ENCODE measurements at regions not wholly inside any gene's neighbourhood (a gene's known extent, or its start where the extent isn't known, plus 50 kb on each side); places are given as distances from the start of the nearest gene placed in this dataset.
A peak's percentile ranks its signal among the peaks of the same experiment; 100 is the strongest.

DNA sequence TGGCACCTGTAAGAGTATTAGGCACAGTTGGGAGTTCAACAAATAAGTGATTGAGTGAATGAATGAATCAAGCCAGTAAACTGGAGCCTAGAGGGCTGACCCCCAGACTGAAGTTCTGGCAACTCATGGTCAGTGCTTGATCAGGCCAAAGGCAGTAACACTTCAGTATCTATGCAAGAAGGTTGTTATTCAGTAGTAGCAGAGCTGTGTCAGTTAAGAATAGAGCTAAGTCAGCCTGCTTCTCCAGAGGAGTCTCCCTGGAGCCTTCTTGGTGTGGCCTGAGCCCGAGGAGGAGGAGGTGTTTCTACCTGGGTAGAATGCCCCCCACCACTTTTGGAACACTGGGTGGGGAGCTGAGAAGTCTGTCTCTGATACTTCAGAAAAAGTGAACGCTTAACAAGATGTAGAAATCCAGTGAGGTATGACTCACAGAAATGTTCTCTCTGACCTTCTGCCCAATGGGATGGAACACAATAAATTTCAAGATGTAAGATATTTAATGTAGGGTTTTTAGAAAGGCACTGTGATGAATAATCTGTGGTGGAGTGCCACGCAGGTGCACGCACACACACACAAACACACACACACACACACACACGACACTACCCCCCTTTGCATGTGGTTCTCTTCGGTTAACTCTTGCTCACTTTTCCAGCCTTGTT is 219.9 kb downstream of the HIPK3 start:
- peaks cover 100% of the 10 kb centered on the region for H3K79me2 ChIP-seq (ENCODE audit: insufficient read depth)
- TF ChIP-seq EZH2 (IDR thresholded peaks at IDR 0.05; ENCODE audit: insufficient read depth, poor library complexity, severe bottlenecking) (no peak), EZH2phosphoT487 (IDR thresholded peaks at IDR 0.05; ENCODE audit: insufficient read depth, low read depth) (no peak)
- no peak overlapping the region for H3K9ac ChIP-seq
- H3K36me3 ChIP-seq (ENCODE audit: low read depth): no peaks in the 10 kb centered on the region
- H3K4me3 ChIP-seq: no peak overlapping the region
- peaks cover 21% of the 10 kb centered on the region for H3K4me1 ChIP-seq (ENCODE audit: insufficient read depth)
- peaks cover 6% of the 10 kb centered on the region; the same call in 1 of the 2 replicates for H4K20me1 ChIP-seq (ENCODE audit: insufficient read depth)
- in situ Hi-C loops (cut with MboI): no loop called here
- peaks cover 17% of the 10 kb centered on the region for H3F3A ChIP-seq (ENCODE audit: insufficient read depth)
- no peak overlapping the region for H3K4me2 ChIP-seq (ENCODE audit: unreplicated experiment)
- no peak overlapping the region for H3K27ac ChIP-seq
- H2AFZ ChIP-seq: no peak overlapping the region
- no peaks in the 10 kb centered on the region for H3K27me3 ChIP-seq (replicated peaks; ENCODE audit: insufficient read depth)
- H3K9me3 ChIP-seq (ENCODE audit: low read depth): no peaks in the 10 kb centered on the region
- H3K9me2 ChIP-seq (ENCODE audit: insufficient read depth): no peaks in the 10 kb centered on the region
- DNase-seq: peak; percentile 65
- WGBS, 2 experiments (ENCODE audit: low coverage in 1 of 2, low lambda C conversion rate in 2 of 2, missing lambda C conversion rate in 2 of 2): 48 to 70% methylated on average over 6 of the region's 6 CpGs

DNA sequence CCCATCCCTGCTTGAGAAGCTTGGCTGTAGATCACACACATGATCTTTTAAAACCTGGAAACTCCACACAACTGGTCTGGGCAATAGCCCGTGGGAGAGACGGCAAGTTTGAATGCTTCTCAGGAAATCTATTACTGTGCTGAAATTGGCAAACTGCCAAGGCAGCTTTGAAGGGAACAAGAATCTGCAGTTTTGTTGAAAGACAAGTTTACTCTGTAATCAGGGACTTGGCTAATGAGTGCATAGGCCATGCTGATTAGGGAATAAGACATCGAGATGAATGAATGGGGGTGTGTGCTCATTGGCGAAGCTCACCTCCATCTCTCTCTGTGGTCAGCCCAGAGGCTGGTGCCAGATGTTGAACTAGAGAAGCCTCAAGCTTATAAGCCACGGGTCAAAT is 218.8 kb downstream of the HIPK3 start:
- Histone ChIP-seq H3K9me2 (ENCODE audit: insufficient read depth) (no peaks in the 10 kb centered on the region), H3F3A (ENCODE audit: insufficient read depth) (peaks cover 25% of the 10 kb centered on the region), H3K4me3 (no peak overlapping the region), H3K27ac (no peak overlapping the region), H2AFZ (no peak overlapping the region), H3K4me1 (ENCODE audit: insufficient read depth) (peaks cover 30% of the 10 kb centered on the region), H3K36me3 (ENCODE audit: low read depth) (no peaks in the 10 kb centered on the region), H3K4me2 (ENCODE audit: unreplicated experiment) (no peak overlapping the region), H3K9ac (no peak overlapping the region), H3K27me3 (replicated peaks; ENCODE audit: insufficient read depth) (no peaks in the 10 kb centered on the region), H4K20me1 (ENCODE audit: insufficient read depth) (peaks cover 10% of the 10 kb centered on the region; the same call in 1 of the 2 replicates), H3K79me2 (ENCODE audit: insufficient read depth) (peaks cover 100% of the 10 kb centered on the region), H3K9me3 (ENCODE audit: low read depth) (no peaks in the 10 kb centered on the region)
- TF ChIP-seq EZH2phosphoT487 (IDR thresholded peaks at IDR 0.05; ENCODE audit: insufficient read depth, low read depth) (no peak), EZH2 (IDR thresholded peaks at IDR 0.05; ENCODE audit: insufficient read depth, poor library complexity, severe bottlenecking) (no peak)
- peak; percentile 72 for DNase-seq
- in situ Hi-C loops (cut with MboI): no loop called here
- WGBS, 2 experiments (ENCODE audit: low coverage in 1 of 2, low lambda C conversion rate in 2 of 2, missing lambda C conversion rate in 2 of 2): 25 to 30% methylated on average over 5 of the region's 5 CpGs

DNA sequence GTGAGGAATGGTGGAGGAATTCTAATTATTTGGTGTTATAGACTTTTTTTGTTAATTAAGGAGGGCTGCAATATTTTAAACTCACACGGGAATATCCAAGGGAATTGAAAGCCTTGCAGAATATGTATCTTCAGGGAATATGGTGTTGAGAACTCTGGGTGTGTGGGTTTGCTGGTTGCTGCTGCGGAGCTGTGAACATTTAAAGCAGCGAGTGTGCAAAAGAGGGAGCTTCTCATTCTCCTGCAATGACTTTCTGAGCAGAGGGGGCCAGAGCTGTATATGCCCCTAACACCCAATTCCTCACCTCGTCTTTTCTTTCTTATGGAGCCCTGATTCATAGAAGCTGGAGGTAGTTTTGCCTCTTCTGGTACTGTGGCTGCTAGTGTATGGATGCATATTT is 217.7 kb downstream of the HIPK3 start:
- H3K27me3 ChIP-seq (replicated peaks; ENCODE audit: insufficient read depth): no peaks in the 10 kb centered on the region
- TF ChIP-seq EZH2 (IDR thresholded peaks at IDR 0.05; ENCODE audit: insufficient read depth, poor library complexity, severe bottlenecking) (no peak), EZH2phosphoT487 (IDR thresholded peaks at IDR 0.05; ENCODE audit: insufficient read depth, low read depth) (no peak)
- peaks cover 25% of the 10 kb centered on the region for H3F3A ChIP-seq (ENCODE audit: insufficient read depth)
- no peaks in the 10 kb centered on the region for H3K9me2 ChIP-seq (ENCODE audit: insufficient read depth)
- peaks cover 30% of the 10 kb centered on the region for H3K4me1 ChIP-seq (ENCODE audit: insufficient read depth)
- no peak overlapping the region for H2AFZ ChIP-seq
- peaks cover 100% of the 10 kb centered on the region for H3K79me2 ChIP-seq (ENCODE audit: insufficient read depth)
- H3K4me2 ChIP-seq (ENCODE audit: unreplicated experiment): no peak overlapping the region
- DNase-seq: no peak
- H3K9me3 ChIP-seq (ENCODE audit: low read depth): no peaks in the 10 kb centered on the region
- no peak overlapping the region for H3K9ac ChIP-seq
- no peaks in the 10 kb centered on the region for H3K36me3 ChIP-seq (ENCODE audit: low read depth)
- peaks cover 10% of the 10 kb centered on the region; the same call in 1 of the 2 replicates for H4K20me1 ChIP-seq (ENCODE audit: insufficient read depth)
- WGBS, 2 experiments (ENCODE audit: low coverage in 1 of 2, low lambda C conversion rate in 2 of 2, missing lambda C conversion rate in 2 of 2): 63 to 71% methylated on average over 4 of the region's 4 CpGs
- H3K27ac ChIP-seq: no peak overlapping the region
- in situ Hi-C loops (cut with MboI): no loop called here
- no peak overlapping the region for H3K4me3 ChIP-seq

DNA sequence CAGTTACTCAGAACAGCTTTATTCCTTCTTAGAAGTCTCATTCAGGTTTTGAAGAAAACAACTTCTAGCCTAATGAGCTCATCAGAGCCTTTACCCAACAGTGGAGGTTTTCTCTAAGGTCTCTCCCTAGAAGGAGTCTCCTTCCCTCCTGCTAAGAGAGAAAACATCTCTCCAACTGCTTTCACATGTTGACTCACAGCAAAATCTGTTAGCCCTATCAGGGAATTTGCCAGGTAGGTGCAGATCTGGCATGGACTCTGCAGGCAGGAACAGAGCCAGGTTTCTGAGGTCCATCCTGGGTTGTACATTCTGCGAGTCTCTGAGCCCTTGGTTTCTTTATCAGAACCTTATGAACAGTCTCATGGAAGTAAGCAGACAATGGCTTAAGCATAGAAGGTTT is 214.4 kb downstream of the HIPK3 start:
- peak overlapping the region; percentile 32 for H3K4me2 ChIP-seq (ENCODE audit: unreplicated experiment)
- 13 to 35% methylated on average over 1 of the region's 1 CpG for WGBS, 2 experiments (ENCODE audit: low coverage in 1 of 2, low lambda C conversion rate in 2 of 2, missing lambda C conversion rate in 2 of 2)
- H3K4me3 ChIP-seq: no peak overlapping the region
- H4K20me1 ChIP-seq (ENCODE audit: insufficient read depth): 0 out of 2 replicates have a peak, but pooled peaks cover 4% of the 10 kb centered on the region
- H3K9me3 ChIP-seq (ENCODE audit: low read depth): no peaks in the 10 kb centered on the region
- no peaks in the 10 kb centered on the region for H3K27me3 ChIP-seq (replicated peaks; ENCODE audit: insufficient read depth)
- DNase-seq: peak; percentile 31
- H3K9ac ChIP-seq: no peak overlapping the region
- no peak overlapping the region for H2AFZ ChIP-seq
- H3K4me1 ChIP-seq (ENCODE audit: insufficient read depth): peaks cover 19% of the 10 kb centered on the region
- TF ChIP-seq EZH2 (IDR thresholded peaks at IDR 0.05; ENCODE audit: insufficient read depth, poor library complexity, severe bottlenecking) (no peak), EZH2phosphoT487 (IDR thresholded peaks at IDR 0.05; ENCODE audit: insufficient read depth, low read depth) (no peak)
- H3F3A ChIP-seq (ENCODE audit: insufficient read depth): peaks cover 9% of the 10 kb centered on the region; the same call in 1 of the 2 replicates
- H3K9me2 ChIP-seq (ENCODE audit: insufficient read depth): no peaks in the 10 kb centered on the region
- no peaks in the 10 kb centered on the region for H3K36me3 ChIP-seq (ENCODE audit: low read depth)
- H3K27ac ChIP-seq: peak overlapping the region; percentile 49
- H3K79me2 ChIP-seq (ENCODE audit: insufficient read depth): peaks cover 100% of the 10 kb centered on the region
- in situ Hi-C loops (cut with MboI): no loop called here

Measured in GM23248 (cell line).